ENCODE measurements at regions not wholly inside any gene's neighbourhood (a gene's known extent, or its start where the extent isn't known, plus 50 kb on each side); places are given as distances from the start of the nearest gene placed in this dataset.

DNA sequence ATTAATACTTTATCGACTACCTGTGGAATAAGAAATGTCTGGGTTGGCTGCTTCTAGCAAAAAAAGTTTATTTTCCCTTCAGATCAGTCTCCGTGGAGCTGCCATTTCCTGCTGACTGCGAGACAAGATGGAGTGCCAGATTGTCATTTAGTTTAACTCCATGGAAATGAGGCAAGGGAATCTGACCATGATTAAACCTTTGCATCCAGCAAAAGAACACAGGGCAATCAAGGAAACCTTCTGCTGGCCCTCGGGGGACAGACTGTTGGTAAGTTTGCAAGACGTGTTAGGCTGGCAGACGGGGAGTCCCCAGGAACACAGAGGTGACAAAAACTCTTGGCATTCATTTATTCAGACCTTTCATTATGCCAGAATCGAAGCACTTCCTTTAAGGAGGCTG lies 52.2 kb upstream of the SPACA1 start:
- no peak overlapping the region for H3K4me3 ChIP-seq (ENCODE audit: low read depth, low read length)
- TF ChIP-seq CTCF (IDR thresholded peaks at IDR 0.05; ENCODE audit: borderline replicate concordance, insufficient read depth, low read depth, low read length) = no peak

DNA sequence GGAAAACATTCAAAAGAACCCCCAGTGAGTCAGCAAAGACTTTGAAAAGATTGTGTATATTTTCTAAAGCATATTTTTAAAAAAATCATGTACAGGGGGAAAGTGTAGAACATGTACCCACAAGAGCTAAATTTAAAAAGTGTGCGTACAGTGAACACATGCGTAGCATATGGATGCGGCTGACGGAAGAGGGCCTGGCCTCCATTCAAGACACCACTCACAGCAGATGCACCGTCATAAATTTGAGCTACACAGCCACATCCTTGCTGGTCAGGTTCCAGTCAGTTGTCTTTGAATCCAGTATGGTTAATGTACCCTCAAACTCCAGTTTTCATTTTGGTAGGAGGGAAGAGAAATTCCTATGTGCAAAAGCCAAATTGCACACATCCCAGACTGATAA lies 54.3 kb upstream of the SPACA1 start:
- TF ChIP-seq CTCF (IDR thresholded peaks at IDR 0.05; ENCODE audit: borderline replicate concordance, insufficient read depth, low read depth, low read length) = no peak
- H3K4me3 ChIP-seq (ENCODE audit: low read depth, low read length) = no peak overlapping the region

- TF ChIP-seq CTCF (IDR thresholded peaks at IDR 0.05; ENCODE audit: borderline replicate concordance, insufficient read depth, low read depth, low read length) = no peak
- no peak overlapping the region for H3K4me3 ChIP-seq (ENCODE audit: low read depth, low read length)
Observed at GRCh38 chr6:87990871-87991270, 56.8 kb upstream of the SPACA1 start.

- H3K4me3 ChIP-seq (ENCODE audit: low read depth, low read length) = no peak overlapping the region
- TF ChIP-seq CTCF (IDR thresholded peaks at IDR 0.05; ENCODE audit: borderline replicate concordance, insufficient read depth, low read depth, low read length) = no peak
Observed at GRCh38 chr6:87982134-87982533, 65.5 kb upstream of the SPACA1 start.

- no peak overlapping the region for H3K4me3 ChIP-seq (ENCODE audit: low read depth, low read length)
- TF ChIP-seq CTCF (IDR thresholded peaks at IDR 0.05; ENCODE audit: borderline replicate concordance, insufficient read depth, low read depth, low read length) = no peak
Observed at GRCh38 chr6:87979737-87980136, 67.9 kb upstream of the SPACA1 start.

- no peak for TF ChIP-seq CTCF (IDR thresholded peaks at IDR 0.05; ENCODE audit: borderline replicate concordance, insufficient read depth, low read depth, low read length)
- H3K4me3 ChIP-seq (ENCODE audit: low read depth, low read length) = no peak overlapping the region
Observed at GRCh38 chr6:87976616-87977015, 71.0 kb upstream of the SPACA1 start.

GRCh38 chr6:87975561-87975960 lies 72.1 kb upstream of the SPACA1 start:
- no peak for TF ChIP-seq CTCF (IDR thresholded peaks at IDR 0.05; ENCODE audit: borderline replicate concordance, insufficient read depth, low read depth, low read length)
- no peak overlapping the region for H3K4me3 ChIP-seq (ENCODE audit: low read depth, low read length)
